T follicular helper cell (primary cell): ENCODE measurements at regions not wholly inside any gene's neighbourhood (a gene's known extent, or its start where the extent isn't known, plus 50 kb on each side); places are given as distances from the start of the nearest gene placed in this dataset.

Experiments used
- DNase-seq: peaks from one replicate; pipeline ENCODE4 v3.0.0-alpha.2; 2020; ENCODE audit warnings: low read depth

- DNase-seq, result no peak
These were observed 654.9 kb upstream of the CELF2 start for GRCh38 chr10:10362800-10363199.

- no peak for DNase-seq
These were observed 654.5 kb upstream of the CELF2 start for GRCh38 chr10:10363217-10363616.

- no peak for DNase-seq
These were observed 652.8 kb upstream of the CELF2 start for GRCh38 chr10:10364902-10365301.

- DNase-seq, result no peak
These were observed 652.0 kb upstream of the CELF2 start for GRCh38 chr10:10365676-10366075.

GRCh38 chr10:10366836-10367235, 650.8 kb upstream of the CELF2 start:
- DNase-seq, result no peak

- DNase-seq, result no peak
These were observed 650.4 kb upstream of the CELF2 start for GRCh38 chr10:10367264-10367663.

- DNase-seq, result no peak
These were observed 648.6 kb upstream of the CELF2 start for GRCh38 chr10:10368951-10369576.

GRCh38 chr10:10385831-10386230, 631.8 kb upstream of the CELF2 start:
- no peak for DNase-seq

GRCh38 chr10:10389182-10389581, 628.5 kb upstream of the CELF2 start:
- no peak for DNase-seq

- no peak for DNase-seq
These were observed 625.2 kb upstream of the CELF2 start for GRCh38 chr10:10392511-10392910.

GRCh38 chr10:10394933-10395658, 622.6 kb upstream of the CELF2 start:
- DNase-seq, result no peak

- no peak for DNase-seq
These were observed 621.1 kb upstream of the CELF2 start for GRCh38 chr10:10396601-10397000.

- no peak for DNase-seq
These were observed 619.8 kb upstream of the CELF2 start for GRCh38 chr10:10397906-10398305.

GRCh38 chr10:10403762-10404161, 613.9 kb upstream of the CELF2 start:
- no peak for DNase-seq

GRCh38 chr10:10417671-10418070, 600.0 kb upstream of the CELF2 start:
- no peak for DNase-seq

GRCh38 chr10:10418387-10418786, 599.3 kb upstream of the CELF2 start:
- DNase-seq, result no peak

- no peak for DNase-seq
These were observed 596.6 kb upstream of the CELF2 start for GRCh38 chr10:10421071-10421470.

GRCh38 chr10:10431422-10432066, 586.1 kb upstream of the CELF2 start:
- DNase-seq, result no peak

- DNase-seq, result no peak
These were observed 585.2 kb upstream of the CELF2 start for GRCh38 chr10:10432296-10433035.

GRCh38 chr10:10434312-10434711, 583.4 kb upstream of the CELF2 start:
- DNase-seq, result no peak

GRCh38 chr10:10437886-10438285, 579.8 kb upstream of the CELF2 start:
- no peak for DNase-seq

- no peak for DNase-seq
These were observed 579.2 kb upstream of the CELF2 start for GRCh38 chr10:10438335-10439100.
